SK-N-SH treated with all-trans-retinoic acid at 6 μM for 48 hours (cell line): ENCODE measurements at regions not wholly inside any gene's neighbourhood (a gene's known extent, or its start where the extent isn't known, plus 50 kb on each side); places are given as distances from the start of the nearest gene placed in this dataset.
A peak's percentile ranks its signal among the peaks of the same experiment; 100 is the strongest.

Source experiments
- ARNTL ChIP-seq: fragments of 450-650 bp; formaldehyde crosslinking; IDR thresholded peaks from 2 replicates; pipeline ENCODE4 v1.5.0; 2020; ENCODE audit warnings: low read depth, mild to moderate bottlenecking, moderate library complexity, borderline replicate concordance
- CSDC2 ChIP-seq: fragments of 250-450 bp; sonication (Bioruptor Pico); IDR thresholded peaks from 2 replicates; pipeline ENCODE4 v1.5.0; 2020; ENCODE audit warnings: mild to moderate bottlenecking, moderate library complexity
- GLIS3 ChIP-seq: fragments of 250-450 bp; sonication (Bioruptor Pico); IDR thresholded peaks from 2 replicates; pipeline ENCODE4 v1.5.0; 2020; ENCODE audit warnings: mild to moderate bottlenecking, moderate library complexity
- OSR1 ChIP-seq: fragments of 250-450 bp; sonication (Bioruptor Pico); IDR thresholded peaks from 2 replicates; pipeline ENCODE4 v1.8.0; 2022; ENCODE audit warnings: moderate library complexity, mild to moderate bottlenecking, inconsistent platforms
- PPARA ChIP-seq: fragments of 250-450 bp; sonication (Bioruptor Pico); IDR thresholded peaks from 2 replicates; pipeline ENCODE4 v1.5.0; 2020; ENCODE audit warnings: mild to moderate bottlenecking, borderline replicate concordance
- SNAI2 ChIP-seq: fragments of 250-450 bp; sonication (Bioruptor Pico); IDR thresholded peaks from 2 replicates; pipeline ENCODE4 v1.5.0; 2020; ENCODE audit warnings: mild to moderate bottlenecking, moderate library complexity
- TCF4 ChIP-seq: fragments of 250-450 bp; sonication (Bioruptor Pico); IDR thresholded peaks from 2 replicates; pipeline ENCODE4 v1.8.0; 2021; ENCODE audit warnings: mild to moderate bottlenecking, moderate library complexity, borderline replicate concordance
- ZFP3 ChIP-seq: fragments of 250-450 bp; sonication (Bioruptor Pico); IDR thresholded peaks from 2 replicates; pipeline ENCODE4 v1.5.0; 2020; ENCODE audit warnings: mild to moderate bottlenecking, moderate library complexity
- ZFP30 ChIP-seq: fragments of 450-650 bp; formaldehyde crosslinking; IDR thresholded peaks from 2 replicates; pipeline ENCODE4 v1.5.0; 2022; ENCODE audit warnings: mild to moderate bottlenecking, moderate library complexity
- ZNF565 ChIP-seq: fragments of 450-650 bp; formaldehyde crosslinking; conservative IDR thresholded peaks from 2 replicates; pipeline ENCODE4 v1.5.0; 2020; ENCODE audit warnings: low read depth, mild to moderate bottlenecking, moderate library complexity
- ZNF70 ChIP-seq: fragments of 450-650 bp; formaldehyde crosslinking; IDR thresholded peaks from 2 replicates; pipeline ENCODE4 v1.5.0; 2020; ENCODE audit warnings: mild to moderate bottlenecking, moderate library complexity
- TF ChIP-seq, protein P1 (sequence below): fragments of 250-450 bp; sonication (Bioruptor Pico); IDR thresholded peaks from 2 replicates; pipeline ENCODE4 v1.5.1; 2020; ENCODE audit warnings: low read depth, mild to moderate bottlenecking, moderate library complexity

DNA sequence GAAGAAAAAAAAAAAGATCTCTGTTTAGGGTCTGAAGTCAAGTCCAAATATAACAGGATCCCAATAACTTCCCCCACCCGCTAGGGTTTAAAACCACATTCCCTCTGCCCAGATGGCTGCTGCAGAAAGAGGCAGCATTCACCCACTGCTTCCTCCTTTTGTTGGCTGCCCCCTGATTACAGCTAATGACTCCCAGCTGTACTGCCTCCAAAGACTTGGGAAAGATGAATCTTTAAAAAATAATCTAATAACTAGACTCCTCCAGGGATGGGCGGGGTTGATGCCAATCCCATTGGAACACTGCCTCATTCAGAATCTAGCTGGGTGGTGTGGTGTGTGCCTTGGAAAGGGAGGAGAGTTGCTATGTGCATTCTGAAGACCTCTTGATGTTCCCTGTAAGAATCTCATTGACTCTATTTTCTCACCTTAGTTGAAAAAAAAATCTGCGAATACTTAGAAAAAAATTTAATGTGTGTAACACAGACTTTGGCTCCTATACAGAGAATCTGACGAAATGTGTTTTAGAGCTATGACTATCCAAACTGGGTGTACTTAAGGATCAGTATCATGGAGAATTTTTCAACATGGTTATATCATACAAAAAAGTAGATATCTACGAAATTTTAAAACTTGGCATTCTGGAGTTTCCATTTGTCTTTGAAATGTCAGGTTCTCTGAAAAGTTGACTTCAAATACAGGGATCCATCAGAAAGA, 174.0 kb downstream of the RNF144B start:
- TF ChIP-seq ZNF565 (CRISPR knock-in tag) = no peak
- TF ChIP-seq GLIS3 (CRISPR knock-in tag) = no peak
- TF ChIP-seq SNAI2 (CRISPR knock-in tag) = no peak
- TF ChIP-seq ARNTL (CRISPR knock-in tag) = no peak
- TF ChIP-seq ZNF70 = no peak
- TF ChIP-seq, protein P1, sequence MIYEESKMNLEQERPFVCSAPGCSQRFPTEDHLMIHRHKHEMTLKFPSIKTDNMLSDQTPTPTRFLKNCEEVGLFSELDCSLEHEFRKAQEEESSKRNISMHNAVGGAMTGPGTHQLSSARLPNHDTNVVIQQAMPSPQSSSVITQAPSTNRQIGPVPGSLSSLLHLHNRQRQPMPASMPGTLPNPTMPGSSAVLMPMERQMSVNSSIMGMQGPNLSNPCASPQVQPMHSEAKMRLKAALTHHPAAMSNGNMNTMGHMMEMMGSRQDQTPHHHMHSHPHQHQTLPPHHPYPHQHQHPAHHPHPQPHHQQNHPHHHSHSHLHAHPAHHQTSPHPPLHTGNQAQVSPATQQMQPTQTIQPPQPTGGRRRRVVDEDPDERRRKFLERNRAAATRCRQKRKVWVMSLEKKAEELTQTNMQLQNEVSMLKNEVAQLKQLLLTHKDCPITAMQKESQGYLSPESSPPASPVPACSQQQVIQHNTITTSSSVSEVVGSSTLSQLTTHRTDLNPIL = no peak
- no peak for TF ChIP-seq CSDC2 (CRISPR knock-in tag)
- peak; percentile 62; the same call in 1 of the 2 replicates for TF ChIP-seq TCF4 (CRISPR knock-in tag)
- no peak for TF ChIP-seq ZFP30 (CRISPR knock-in tag)
- no peak for TF ChIP-seq OSR1
- TF ChIP-seq PPARA (CRISPR knock-in tag) = no peak
- TF ChIP-seq ZFP3 = no peak
